ENCODE measurements at regions not wholly inside any gene's neighbourhood (a gene's known extent, or its start where the extent isn't known, plus 50 kb on each side); places are given as distances from the start of the nearest gene placed in this dataset.

- TF ChIP-seq CTCF (conservative IDR thresholded peaks at IDR 0.05): no peak
- TF ChIP-seq ZFX (IDR thresholded peaks at IDR 0.05): no peak
Observed at GRCh38 chr9:79512251-79512650, 59.5 kb upstream of the TLE4 start.
